GM12878 (cell line): ENCODE measurements at regions not wholly inside any gene's neighbourhood (a gene's known extent, or its start where the extent isn't known, plus 50 kb on each side); places are given as distances from the start of the nearest gene placed in this dataset.

Source experiments
- ATAC-seq: fragments of 200-7000 bp; cut with Tn5 transposase; 3 replicates; pipeline ENCODE4 v1.9.1; 2020; ENCODE audit warnings: mild to moderate bottlenecking, moderate library complexity
- BruUV-seq: library from RNA; stranded (reverse); fragments of 400-500 nt; replicated peaks from 2 replicates; lab custom pipeline; 2021; lab: Mats Ljungman, UMichigan
- CTCF ChIA-PET: fragments of 300-600 bp; sonication (Branson Sonifier 250); formaldehyde crosslinking; extraction: SDS; loops from one replicate; lab custom pipeline; 2021; ENCODE audit warnings: inconsistent platforms; lab: Yijun Ruan, JAX
- POLR2A ChIA-PET: fragments of 350-600 bp; formaldehyde crosslinking; extraction: SDS; loops from one replicate; lab custom pipeline; 2021; ENCODE audit warnings: inconsistent platforms; lab: Charles Lee
- RAD21 ChIA-PET: fragments of 300-600 bp; sonication (Branson Sonifier 250); formaldehyde crosslinking; loops from one replicate; lab custom pipeline; 2023; ENCODE audit warnings: antibody characterized with exemption; ENCODE audit not compliant: unreplicated experiment; lab: Charles Lee
- SMC1A ChIA-PET: fragments of 300-600 bp; sonication (Branson Sonifier 250); formaldehyde crosslinking; loops from one replicate; lab custom pipeline; 2023; ENCODE audit not compliant: unreplicated experiment, uncharacterized antibody; lab: Charles Lee
- DNase-seq: peaks from one replicate; pipeline ENCODE4 v3.0.0-alpha.2; 2011; ENCODE audit warnings: low read depth, low spot score
- FAIRE-seq: peaks from 3 replicates; lab custom pipeline; 2011; peaks lifted over from hg19 to GRCh38; lab: Jason Lieb, UNC
- H2AFZ ChIP-seq: 2 replicates; pipeline ENCODE4 v1.6.0; 2011; ENCODE audit warnings: low read depth, low read length, control low read depth; ENCODE audit not compliant: control insufficient read depth
- H3K27ac ChIP-seq: 2 replicates; pipeline ENCODE4 v1.5.1; 2011; ENCODE audit warnings: control low read depth; ENCODE audit not compliant: control insufficient read depth, insufficient read depth
- H3K27me3 ChIP-seq, 2 experiments: replicated peaks in 1 of 2; 2 replicates each; pipeline versions ENCODE4 v1.6.0 to v1.6.1; 2011; ENCODE audit warnings: low read length in 1 of 2; ENCODE audit not compliant: control insufficient read depth in 2 of 2, insufficient read depth in 2 of 2
- H3K36me3 ChIP-seq, 2 experiments: 2 replicates each; pipeline ENCODE4 v1.5.1; 2011; ENCODE audit warnings: low read length in 1 of 2; ENCODE audit not compliant: control insufficient read depth in 2 of 2, insufficient read depth in 2 of 2
- H3K4me1 ChIP-seq: 2 replicates; pipeline ENCODE4 v1.6.1; 2011; ENCODE audit warnings: mild to moderate bottlenecking, low read length, moderate library complexity, mixed read lengths; ENCODE audit not compliant: control insufficient read depth, insufficient read depth
- H3K4me2 ChIP-seq: 2 replicates; pipeline ENCODE4 v1.6.0; 2011; ENCODE audit warnings: control low read depth; ENCODE audit not compliant: control insufficient read depth, insufficient read depth
- H3K4me3 ChIP-seq: fragments of 200-600 bp; sonication (generic); 2 replicates; pipeline ENCODE4 v1.5.1; 2016
- H3K79me2 ChIP-seq: 2 replicates; pipeline ENCODE4 v1.6.0; 2011; ENCODE audit warnings: low read length; ENCODE audit not compliant: control insufficient read depth, insufficient read depth
- H3K9ac ChIP-seq: 2 replicates; pipeline ENCODE4 v1.8.0; 2011; ENCODE audit warnings: low read length, control low read depth, mixed read lengths; ENCODE audit not compliant: control insufficient read depth, insufficient read depth
- H3K9me3 ChIP-seq: replicated peaks from 3 replicates; pipeline ENCODE4 v1.5.1; 2011; ENCODE audit warnings: mild to moderate bottlenecking, low read length; ENCODE audit not compliant: control insufficient read depth, insufficient read depth
- H4K20me1 ChIP-seq: 2 replicates; pipeline ENCODE4 v1.6.0; 2011; ENCODE audit not compliant: control insufficient read depth, insufficient read depth
- ATF3 ChIP-seq: IDR thresholded peaks from 2 replicates; pipeline ENCODE4 v1.6.1; 2011; ENCODE audit warnings: low read depth, mild to moderate bottlenecking, low read length, moderate library complexity, borderline replicate concordance; ENCODE audit errors: extremely low read depth
- CEBPB ChIP-seq, 2 experiments: fragments of 150-350 bp in 1 of 2; IDR thresholded peaks; 2 replicates each; pipeline ENCODE4 v1.6.1; 2012 to 2014; ENCODE audit warnings: low read depth in 2 of 2, low read length in 2 of 2, borderline replicate concordance in 1 of 2, inconsistent platforms in 1 of 2
- CHD4 ChIP-seq: fragments of 200-600 bp; sonication (generic); IDR thresholded peaks from 2 replicates; pipeline ENCODE4 v1.6.1; 2016; ENCODE audit warnings: mild to moderate bottlenecking
- CREB1 ChIP-seq: IDR thresholded peaks from 2 replicates; pipeline ENCODE4 v1.6.1; 2012; ENCODE audit warnings: low read depth, mild to moderate bottlenecking, inconsistent platforms
- CREM ChIP-seq: IDR thresholded peaks from 2 replicates; pipeline ENCODE4 v1.6.1; 2014; ENCODE audit warnings: antibody characterized with exemption, low read depth
- E2F4 ChIP-seq: IDR thresholded peaks from 2 replicates; pipeline ENCODE4 v1.6.1; 2012; ENCODE audit warnings: low read depth, low read length, improper control_type of control experiment
- E2F8 ChIP-seq: fragments of 450-650 bp; IDR thresholded peaks from 2 replicates; pipeline ENCODE4 v1.6.1; 2018; ENCODE audit warnings: mild to moderate bottlenecking, low read depth, moderate library complexity; ENCODE audit not compliant: partially characterized antibody
- FOXM1 ChIP-seq: IDR thresholded peaks from 2 replicates; pipeline ENCODE4 v1.6.1; 2012; ENCODE audit warnings: low read depth, mild to moderate bottlenecking, inconsistent platforms, low read length, moderate library complexity
- NR2C1 ChIP-seq: fragments of 450-650 bp; IDR thresholded peaks from 2 replicates; pipeline ENCODE4 v1.6.1; 2017; ENCODE audit warnings: antibody characterized with exemption, mild to moderate bottlenecking, moderate library complexity
- POLR2AphosphoS2 ChIP-seq: IDR thresholded peaks from 2 replicates; pipeline ENCODE4 v1.6.1; 2011; ENCODE audit warnings: low read depth, mild to moderate bottlenecking, low read length, improper control_type of control experiment, moderate library complexity
- REST ChIP-seq: IDR thresholded peaks from 2 replicates; pipeline ENCODE4 v1.6.1; 2012; ENCODE audit warnings: mild to moderate bottlenecking, low read depth, low read length
- TARDBP ChIP-seq: IDR thresholded peaks from 2 replicates; pipeline ENCODE4 v1.6.1; 2016; ENCODE audit warnings: borderline replicate concordance
- ZBTB4 ChIP-seq: fragments of 450-650 bp; formaldehyde crosslinking; IDR thresholded peaks from 2 replicates; pipeline ENCODE4 v1.4.0; 2022; ENCODE audit warnings: mild to moderate bottlenecking, moderate library complexity
- WGBS: methylation state at CpG from one replicate; pipeline ENCODE4 v1.1.6; 2016; ENCODE audit warnings: low lambda C conversion rate; ENCODE audit not compliant: insufficient replicate concordance, insufficient coverage; ENCODE audit errors: missing lambda C conversion rate; 5-methylcytosine and 5-hydroxymethylcytosine counted together
- in situ Hi-C: fragments of 300-500 bp; cut with MboI; formaldehyde crosslinking; loops from 9 replicates; pipeline ENCODE4 v1.14.3; 2018; ENCODE audit warnings: mixed read lengths
- intact Hi-C: fragments of 100-400 bp; cut with micrococcal nuclease; formaldehyde crosslinking; loops from one replicate; pipeline ENCODE4 v1.14.2; 2022; ENCODE audit not compliant: unreplicated experiment

- SMC1A ChIA-PET = no interaction called here
- Histone ChIP-seq H3K4me1 (no peaks in the 10 kb centered on the region), H3K27ac (no peak overlapping the region), H3K9me3 (no peaks in the 10 kb centered on the region), H3K4me3 (no peak overlapping the region), H3K9ac (no peak overlapping the region), H3K79me2 (no peaks in the 10 kb centered on the region), H2AFZ (no peak overlapping the region), H3K36me3 (no peaks in the 10 kb centered on the region), H3K4me2 (no peak overlapping the region), H4K20me1 (no peaks in the 10 kb centered on the region), H3K27me3 (no peaks in the 10 kb centered on the region)
- no peak for ATAC-seq
- RAD21 ChIA-PET = no interaction called here
- POLR2A ChIA-PET = no interaction called here
- CTCF ChIA-PET = interaction anchor here (0.7 kb wide), 1 partner anchor 10 kb away, joined by 3 read pairs; no protein-coding TSS in a partner anchor
- WGBS = 9% methylated on average over 2 of the region's 3 CpGs
- DNase-seq = no peak
- intact Hi-C loops (no loop called here), in situ Hi-C loops (no loop called here)
- TF ChIP-seq ATF3 (no peak), CEBPB (IDR thresholded peaks at IDR 0.05; ENCODE audit: borderline replicate concordance in 1 of 2, low read depth in 2 of 2, low read length in 2 of 2) (no peak), CHD4 (no peak), ZBTB4 (CRISPR knock-in tag) (no peak), TARDBP (no peak), NR2C1 (no peak), CREB1 (no peak), FOXM1 (no peak), POLR2AphosphoS2 (no peak), E2F4 (no peak), CREM (no peak), REST (no peak), E2F8 (no peak)
- BruUV-seq = no TSS peak
- no peak for FAIRE-seq
These were observed 157.5 kb downstream of the TINAG start for GRCh38 chr6:54465649-54466300.
